K562 (cell line): ENCODE measurements at regions not wholly inside any gene's neighbourhood (a gene's known extent, or its start where the extent isn't known, plus 50 kb on each side); places are given as distances from the start of the nearest gene placed in this dataset.

Experiments used
- ATAC-seq: fragments of 200-7000 bp; cut with Tn5 transposase; 3 replicates; pipeline ENCODE4 v1.9.1; 2020; ENCODE audit warnings: moderate library complexity
- BruUV-seq: library from RNA; stranded (reverse); fragments of 400-500 nt; replicated peaks from 2 replicates; lab custom pipeline; 2021; lab: Mats Ljungman, UMichigan
- CTCF ChIA-PET: fragments of 300-600 bp; formaldehyde crosslinking; extraction: SDS; loops from one replicate; lab custom pipeline; 2021; ENCODE audit warnings: low intra/inter-chr PET ratio; lab: Yijun Ruan, JAX
- POLR2A ChIA-PET: fragments of 300-600, 350-650 bp; sonication (Branson Sonifier 250); formaldehyde crosslinking; extraction: SDS; loops from one replicate; lab custom pipeline; 2021; ENCODE audit warnings: antibody characterized with exemption, inconsistent platforms; lab: Yijun Ruan, JAX
- DNase-seq, 4 experiments: peaks; one replicate each; pipeline versions ENCODE4 v3.0.0 to v3.0.0-alpha.2; 2011 to 2018; ENCODE audit warnings: low spot score in 3 of 4, mixed read lengths in 3 of 4; ENCODE audit errors: extremely low read depth in 1 of 4
- FAIRE-seq: peaks from 2 replicates; lab custom pipeline; 2011; peaks lifted over from hg19 to GRCh38; lab: Jason Lieb, UNC
- H2AFZ ChIP-seq: 2 replicates; pipeline ENCODE4 v1.6.0; 2011; ENCODE audit warnings: low read depth, low read length, control low read depth, inconsistent platforms
- H3K27ac ChIP-seq: fragments of 200-600 bp; 3 replicates; pipeline ENCODE4 v1.8.0; 2011; ENCODE audit warnings: low read depth, mild to moderate bottlenecking, control low read depth, inconsistent platforms, low read length, moderate library complexity, mixed read lengths; ENCODE audit errors: extremely low read depth
- H3K27me3 ChIP-seq, 2 experiments: fragments of 300-600 bp in 1 of 2; 2 replicates in 1 of 2; 3 replicates in 1 of 2; pipeline versions ENCODE4 v1.6.0 to v1.8.0; 2011; ENCODE audit warnings: inconsistent platforms in 2 of 2, low read length in 2 of 2, mild to moderate bottlenecking in 1 of 2, mixed read lengths in 1 of 2, moderate library complexity in 1 of 2; ENCODE audit not compliant: control insufficient read depth in 2 of 2, insufficient read depth in 2 of 2
- H3K36me3 ChIP-seq: fragments of 300-600 bp; 3 replicates; pipeline ENCODE4 v1.8.0; 2011; ENCODE audit warnings: mild to moderate bottlenecking, low read length, inconsistent platforms; ENCODE audit not compliant: control insufficient read depth, insufficient read depth
- H3K4me1 ChIP-seq, 2 experiments: fragments of 200-600 bp in 1 of 2; replicated peaks in 1 of 2; 2 replicates in 1 of 2; 3 replicates in 1 of 2; pipeline versions ENCODE4 v1.5.1 to v1.8.0; 2011; ENCODE audit warnings: inconsistent platforms in 2 of 2, low read length in 2 of 2, mild to moderate bottlenecking in 1 of 2, mixed read lengths in 1 of 2, moderate library complexity in 1 of 2; ENCODE audit not compliant: control insufficient read depth in 2 of 2, insufficient read depth in 2 of 2
- H3K4me2 ChIP-seq: 2 replicates; pipeline ENCODE4 v1.6.1; 2011; ENCODE audit warnings: low read length, control low read depth, inconsistent platforms, mixed read lengths; ENCODE audit not compliant: insufficient read depth
- H3K4me3 ChIP-seq: fragments of 200-600 bp; sonication (generic), shearing (Covaris generic); 2 replicates; pipeline ENCODE4 v1.5.1; 2016; ENCODE audit warnings: control low read depth, inconsistent platforms
- H3K79me2 ChIP-seq: fragments of 200-600 bp; 3 replicates; pipeline ENCODE4 v1.8.0; 2011; ENCODE audit warnings: low read length, inconsistent platforms; ENCODE audit not compliant: control insufficient read depth, insufficient read depth
- H3K9ac ChIP-seq, 2 experiments: 2 replicates each; pipeline versions ENCODE4 v1.6.0 to v1.6.1; 2011; ENCODE audit warnings: low read depth in 2 of 2, low read length in 2 of 2, control low read depth in 1 of 2, inconsistent platforms in 1 of 2, mild to moderate bottlenecking in 1 of 2, mixed read lengths in 1 of 2; ENCODE audit not compliant: insufficient read depth in 1 of 2
- H3K9me1 ChIP-seq: one replicate; pipeline ENCODE4 v1.6.0; 2011; ENCODE audit warnings: inconsistent platforms, mild to moderate bottlenecking, low read length, moderate library complexity; ENCODE audit not compliant: control insufficient read depth, insufficient read depth
- H3K9me3 ChIP-seq: replicated peaks from 2 replicates; pipeline ENCODE4 v1.5.1; 2011; ENCODE audit warnings: low read depth, low read length, inconsistent platforms; ENCODE audit not compliant: control insufficient read depth, insufficient read depth
- H4K20me1 ChIP-seq: replicated peaks from 2 replicates; pipeline ENCODE4 v1.6.1; 2011; ENCODE audit warnings: low read length, inconsistent platforms, mixed read lengths; ENCODE audit not compliant: control insufficient read depth, insufficient read depth
- CBFA2T2 ChIP-seq: fragments of 450-650 bp; conservative IDR thresholded peaks from 2 replicates; pipeline ENCODE4 v1.6.1; 2017; ENCODE audit warnings: mild to moderate bottlenecking
- CBX1 ChIP-seq: sonication (generic); IDR thresholded peaks from 2 replicates; pipeline ENCODE4 v1.6.1; 2016; ENCODE audit warnings: antibody characterized with exemption, low read depth, mild to moderate bottlenecking
- CREBBP ChIP-seq: IDR thresholded peaks from one replicate; pipeline ENCODE4 v1.6.1; 2012; ENCODE audit warnings: low read depth, mild to moderate bottlenecking, control low read depth, inconsistent platforms, low read length
- HNRNPK ChIP-seq: fragments of 200-400 bp; formaldehyde crosslinking; IDR thresholded peaks from one replicate; pipeline ENCODE4 v1.6.1; 2018; ENCODE audit warnings: mild to moderate bottlenecking, low read depth, low read length; ENCODE audit not compliant: poor library complexity, severe bottlenecking
- NUFIP1 ChIP-seq: fragments of 450-650 bp; IDR thresholded peaks from 2 replicates; pipeline ENCODE4 v1.6.1; 2018; ENCODE audit not compliant: partially characterized antibody
- TRIM24 ChIP-seq, 2 experiments: fragments of 450-650 bp; IDR thresholded peaks; 2 replicates each; pipeline ENCODE4 v1.6.1; 2016
- ZNF232 ChIP-seq: sonication (generic); formaldehyde crosslinking; IDR thresholded peaks from 2 replicates; pipeline ENCODE4 v1.8.0; 2022; ENCODE audit warnings: mild to moderate bottlenecking, missing genetic modification reagents
- ZNF507 ChIP-seq: conservative IDR thresholded peaks from 2 replicates; pipeline ENCODE4 v1.6.1; 2017; ENCODE audit warnings: missing genetic modification characterization, missing compliant biosample characterization
- ZNF609 ChIP-seq: sonication (generic); formaldehyde crosslinking; IDR thresholded peaks from 2 replicates; pipeline ENCODE4 v1.8.1; 2023; ENCODE audit warnings: missing genetic modification reagents, mild to moderate bottlenecking, borderline replicate concordance
- ZNF644 ChIP-seq: fragments of 200-800 bp; sonication (Bioruptor generic); IDR thresholded peaks from 2 replicates; pipeline ENCODE4 v1.6.1; 2016; ENCODE audit warnings: low read depth, missing genetic modification characterization, missing compliant biosample characterization
- WGBS: fragments of 100-300 bp; shearing (Covaris generic); methylation state at CpG from one replicate; pipeline ENCODE4 v1.1.6; 2016; ENCODE audit warnings: low coverage, mixed read lengths; ENCODE audit not compliant: insufficient coverage; ENCODE audit errors: missing lambda C conversion rate; 5-methylcytosine and 5-hydroxymethylcytosine counted together
- in situ Hi-C: fragments of 300-500 bp; cut with MboI; formaldehyde crosslinking; loops from 4 replicates; pipeline ENCODE4 v1.15.0; 2018; ENCODE audit warnings: inconsistent platforms, mixed read lengths
- intact Hi-C: fragments of 100-400 bp; cut with micrococcal nuclease; formaldehyde crosslinking; loops from 2 replicates; pipeline ENCODE4 v1.14.2; 2022
- TF ChIP-seq, protein P1 (sequence below): fragments of 450-650 bp; formaldehyde crosslinking; IDR thresholded peaks from 2 replicates; pipeline ENCODE4 v1.4.0; 2022; ENCODE audit warnings: mild to moderate bottlenecking, moderate library complexity
- TF ChIP-seq, protein P2 (sequence below): sonication (generic); formaldehyde crosslinking; IDR thresholded peaks from 2 replicates; pipeline ENCODE4 v1.8.0; 2022; ENCODE audit warnings: missing genetic modification reagents, mild to moderate bottlenecking, borderline replicate concordance

GRCh38 chr14:94929354-94929753 lies 159.4 kb upstream of the GSC start (continued):
- TF ChIP-seq, protein P1, sequence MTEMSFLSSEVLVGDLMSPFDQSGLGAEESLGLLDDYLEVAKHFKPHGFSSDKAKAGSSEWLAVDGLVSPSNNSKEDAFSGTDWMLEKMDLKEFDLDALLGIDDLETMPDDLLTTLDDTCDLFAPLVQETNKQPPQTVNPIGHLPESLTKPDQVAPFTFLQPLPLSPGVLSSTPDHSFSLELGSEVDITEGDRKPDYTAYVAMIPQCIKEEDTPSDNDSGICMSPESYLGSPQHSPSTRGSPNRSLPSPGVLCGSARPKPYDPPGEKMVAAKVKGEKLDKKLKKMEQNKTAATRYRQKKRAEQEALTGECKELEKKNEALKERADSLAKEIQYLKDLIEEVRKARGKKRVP (CRISPR knock-in tag): no peak
- no peak for TF ChIP-seq HNRNPK
- no peak for TF ChIP-seq CBX1

DNA sequence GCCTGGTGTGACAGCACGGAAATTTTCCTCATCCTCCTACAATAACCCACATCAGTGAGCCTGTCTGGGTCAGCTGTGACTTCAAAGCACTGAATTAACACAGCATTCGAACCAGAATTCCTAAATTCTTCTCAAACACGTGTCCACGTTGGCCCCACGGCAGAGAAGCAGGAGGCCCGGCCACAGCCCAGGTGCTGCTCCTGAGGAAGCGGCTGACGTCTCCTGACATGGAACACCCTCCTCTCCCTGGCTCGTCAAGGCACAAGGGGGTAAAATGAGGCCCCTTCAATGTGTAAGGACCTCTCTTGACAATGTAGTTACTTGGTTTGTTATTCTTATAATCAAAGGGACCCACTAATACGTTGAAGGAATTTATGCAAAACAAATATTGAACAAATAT lies 156.3 kb upstream of the GSC start:
- Histone ChIP-seq H3K9ac (no peak overlapping the region), H3K4me2 (no peak overlapping the region), H4K20me1 (no peaks in the 10 kb centered on the region), H2AFZ (no peak overlapping the region), H3K4me3 (no peak overlapping the region), H3K9me3 (no peaks in the 10 kb centered on the region), H3K79me2 (no peaks in the 10 kb centered on the region), H3K27me3 (no peaks in the 10 kb centered on the region), H3K4me1 (no peaks in the 10 kb centered on the region), H3K9me1 (no peaks in the 10 kb centered on the region), H3K36me3 (no peaks in the 10 kb centered on the region), H3K27ac (no peak overlapping the region)
- in situ Hi-C loops (no loop called here), intact Hi-C loops (no loop called here)
- ChIA-PET POLR2A (interaction anchor here (0.7 kb wide), 1 partner anchor 8 kb away, joined by 3 read pairs; no protein-coding TSS in a partner anchor), CTCF (no interaction called here)
- under 1% methylated on average over 10 of the region's 10 CpGs for WGBS
- FAIRE-seq (no peak), DNase-seq (no peak), ATAC-seq (no peak)
- BruUV-seq: no TSS peak
- TF ChIP-seq NUFIP1: no peak
- no peak for TF ChIP-seq CREBBP
- TF ChIP-seq ZNF644 (tag): no peak
- TF ChIP-seq ZNF609 (CRISPR knock-in tag): no peak
- TF ChIP-seq ZNF507 (tag): no peak
- TF ChIP-seq ZNF232: no peak
- no peak for TF ChIP-seq CBFA2T2
- TF ChIP-seq, protein P2, sequence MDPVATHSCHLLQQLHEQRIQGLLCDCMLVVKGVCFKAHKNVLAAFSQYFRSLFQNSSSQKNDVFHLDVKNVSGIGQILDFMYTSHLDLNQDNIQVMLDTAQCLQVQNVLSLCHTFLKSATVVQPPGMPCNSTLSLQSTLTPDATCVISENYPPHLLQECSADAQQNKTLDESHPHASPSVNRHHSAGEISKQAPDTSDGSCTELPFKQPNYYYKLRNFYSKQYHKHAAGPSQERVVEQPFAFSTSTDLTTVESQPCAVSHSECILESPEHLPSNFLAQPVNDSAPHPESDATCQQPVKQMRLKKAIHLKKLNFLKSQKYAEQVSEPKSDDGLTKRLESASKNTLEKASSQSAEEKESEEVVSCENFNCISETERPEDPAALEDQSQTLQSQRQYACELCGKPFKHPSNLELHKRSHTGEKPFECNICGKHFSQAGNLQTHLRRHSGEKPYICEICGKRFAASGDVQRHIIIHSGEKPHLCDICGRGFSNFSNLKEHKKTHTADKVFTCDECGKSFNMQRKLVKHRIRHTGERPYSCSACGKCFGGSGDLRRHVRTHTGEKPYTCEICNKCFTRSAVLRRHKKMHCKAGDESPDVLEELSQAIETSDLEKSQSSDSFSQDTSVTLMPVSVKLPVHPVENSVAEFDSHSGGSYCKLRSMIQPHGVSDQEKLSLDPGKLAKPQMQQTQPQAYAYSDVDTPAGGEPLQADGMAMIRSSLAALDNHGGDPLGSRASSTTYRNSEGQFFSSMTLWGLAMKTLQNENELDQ (CRISPR knock-in tag): no peak
- TF ChIP-seq TRIM24 (IDR thresholded peaks at IDR 0.05): no peak
